Lung (tissue), 11 donors: ENCODE measurements at regions not wholly inside any gene's neighbourhood (a gene's known extent, or its start where the extent isn't known, plus 50 kb on each side); places are given as distances from the start of the nearest gene placed in this dataset.

Source experiments
- ATAC-seq: fragments of 200-7000 bp; cut with Tn5 transposase; one replicate; pipeline ENCODE4 v1.9.1; 2020; ENCODE audit warnings: moderate number of reproducible peaks; ENCODE audit not compliant: insufficient read depth, low FRiP score
- DNase-seq, 3 donors: peaks; one replicate each; pipeline ENCODE4 v3.0.0-alpha.2; 2013 to 2017
- H3K27ac ChIP-seq, 2 donors: one replicate each; pipeline ENCODE4 v1.5.1; 2013; ENCODE audit warnings: mild to moderate bottlenecking in 2 of 2, moderate library complexity in 2 of 2, control low read depth in 1 of 2, inconsistent platforms in 1 of 2, low read depth in 1 of 2, low read length in 1 of 2
- H3K27me3 ChIP-seq, 3 donors: one replicate each; pipeline ENCODE4 v1.5.1; 2013; ENCODE audit warnings: low read length in 2 of 3; ENCODE audit not compliant: control insufficient read depth in 3 of 3, insufficient read depth in 3 of 3
- H3K36me3 ChIP-seq, 4 donors: one replicate each; pipeline ENCODE4 v1.5.1; 2013; ENCODE audit warnings: low read length in 4 of 4, mild to moderate bottlenecking in 1 of 4, moderate library complexity in 1 of 4; ENCODE audit not compliant: control insufficient read depth in 4 of 4, insufficient read depth in 4 of 4
- H3K4me1 ChIP-seq, 5 donors: one replicate each; pipeline ENCODE4 v1.5.1; 2013; ENCODE audit warnings: low read length in 5 of 5, mild to moderate bottlenecking in 2 of 5, moderate library complexity in 1 of 5; ENCODE audit not compliant: control insufficient read depth in 5 of 5, insufficient read depth in 5 of 5
- H3K4me3 ChIP-seq: one replicate; pipeline ENCODE4 v1.5.1; 2013; ENCODE audit warnings: mild to moderate bottlenecking, control low read depth, moderate library complexity
- H3K9ac ChIP-seq, 2 donors: one replicate each; pipeline ENCODE4 v1.5.1; 2013; ENCODE audit warnings: low read length in 2 of 2, control low read depth in 1 of 2; ENCODE audit not compliant: insufficient read depth in 1 of 2
- H3K9me3 ChIP-seq, 4 donors: one replicate each; pipeline ENCODE4 v1.5.1; 2013; ENCODE audit warnings: low read length in 3 of 4, mild to moderate bottlenecking in 1 of 4, moderate library complexity in 1 of 4; ENCODE audit not compliant: control insufficient read depth in 4 of 4, insufficient read depth in 3 of 4
- WGBS, 2 donors: extraction: QIAGEN DNeasy Blood & Tissue Kit; methylation state at CpG; one replicate each; pipeline ENCODE4 v1.1.7; 2013; 5-methylcytosine and 5-hydroxymethylcytosine counted together
- TF ChIP-seq, protein P1 (sequence below): IDR thresholded peaks from 2 replicates; pipeline ENCODE4 v1.5.1; 2012; ENCODE audit warnings: mild to moderate bottlenecking; ENCODE audit errors: control extremely low read depth, extremely low read depth
- donor health status: control.
- donor health status: control.
- donor health status: Bipolar disorder and iron deficiency.
- donor health status: healthy.
- donor health status: DM: yes; HTN: yes; CAD: no.

DNA sequence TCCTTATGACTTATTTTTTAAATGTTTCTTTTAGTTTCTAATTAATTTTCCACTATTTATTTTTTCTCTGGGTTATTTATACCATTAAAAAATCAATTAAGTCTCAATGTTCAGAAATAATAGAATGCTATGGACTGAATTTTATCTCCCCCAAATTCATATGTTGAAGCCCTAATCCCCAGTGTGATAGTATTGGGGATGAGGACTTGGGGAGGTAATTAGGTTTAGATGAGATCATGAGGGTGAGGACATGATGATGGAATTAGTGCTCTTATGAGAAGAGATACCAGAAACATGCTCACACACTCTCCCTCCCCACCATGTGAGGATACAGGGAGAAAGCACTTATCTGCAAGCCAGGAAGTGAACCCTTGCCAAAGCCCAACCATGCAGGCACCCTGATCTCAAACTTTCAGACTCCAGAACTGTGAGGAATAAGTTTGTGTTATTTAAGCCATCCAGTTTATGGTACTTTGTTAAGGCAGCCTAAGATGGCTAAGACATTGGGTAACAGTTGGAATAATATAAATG, 202.6 kb downstream of the MDFIC start:
- H3K27me3 ChIP-seq: no peaks in the 10 kb centered on the region
- peaks cover 0 to 13% (median 0%) of the 10 kb centered on the region in 5 donors for H3K4me1 ChIP-seq
- H3K9me3 ChIP-seq: no peaks in the 10 kb centered on the region
- H3K27ac ChIP-seq: no peak overlapping the region
- DNase-seq (no peak), ATAC-seq (no peak)
- H3K4me3 ChIP-seq: no peak overlapping the region
- no peak overlapping the region for H3K9ac ChIP-seq
- TF ChIP-seq, protein P1, sequence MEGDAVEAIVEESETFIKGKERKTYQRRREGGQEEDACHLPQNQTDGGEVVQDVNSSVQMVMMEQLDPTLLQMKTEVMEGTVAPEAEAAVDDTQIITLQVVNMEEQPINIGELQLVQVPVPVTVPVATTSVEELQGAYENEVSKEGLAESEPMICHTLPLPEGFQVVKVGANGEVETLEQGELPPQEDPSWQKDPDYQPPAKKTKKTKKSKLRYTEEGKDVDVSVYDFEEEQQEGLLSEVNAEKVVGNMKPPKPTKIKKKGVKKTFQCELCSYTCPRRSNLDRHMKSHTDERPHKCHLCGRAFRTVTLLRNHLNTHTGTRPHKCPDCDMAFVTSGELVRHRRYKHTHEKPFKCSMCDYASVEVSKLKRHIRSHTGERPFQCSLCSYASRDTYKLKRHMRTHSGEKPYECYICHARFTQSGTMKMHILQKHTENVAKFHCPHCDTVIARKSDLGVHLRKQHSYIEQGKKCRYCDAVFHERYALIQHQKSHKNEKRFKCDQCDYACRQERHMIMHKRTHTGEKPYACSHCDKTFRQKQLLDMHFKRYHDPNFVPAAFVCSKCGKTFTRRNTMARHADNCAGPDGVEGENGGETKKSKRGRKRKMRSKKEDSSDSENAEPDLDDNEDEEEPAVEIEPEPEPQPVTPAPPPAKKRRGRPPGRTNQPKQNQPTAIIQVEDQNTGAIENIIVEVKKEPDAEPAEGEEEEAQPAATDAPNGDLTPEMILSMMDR: no peak
- no peaks in the 10 kb centered on the region for H3K36me3 ChIP-seq

DNA sequence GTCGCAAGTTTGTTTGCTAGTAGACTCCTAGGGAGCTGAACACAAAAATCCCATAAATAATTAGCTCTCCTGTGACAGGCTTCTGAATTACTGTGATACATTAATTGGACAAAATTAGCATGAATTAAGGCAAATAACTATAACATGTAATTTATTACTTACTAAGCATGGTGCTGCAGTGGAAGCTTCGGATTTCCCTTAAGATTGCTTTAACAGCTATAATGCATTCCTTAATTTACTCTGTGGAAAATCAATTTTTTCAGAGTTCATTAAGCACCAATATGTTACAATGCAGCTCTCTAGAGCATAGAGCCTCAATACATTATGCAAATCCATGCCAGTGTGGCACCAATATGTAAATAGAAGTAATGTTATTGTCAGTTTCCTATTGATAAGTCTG, 201.5 kb downstream of the MDFIC start:
- no peak overlapping the region for H3K27ac ChIP-seq
- H3K4me3 ChIP-seq: no peak overlapping the region
- ATAC-seq (no peak), DNase-seq (no peak)
- TF ChIP-seq, protein P1: no peak
- H3K9me3 ChIP-seq: no peaks in the 10 kb centered on the region
- H3K36me3 ChIP-seq: no peaks in the 10 kb centered on the region
- peaks cover 0 to 11% (median 0%) of the 10 kb centered on the region in 5 donors for H3K4me1 ChIP-seq
- H3K9ac ChIP-seq: no peak overlapping the region
- no peaks in the 10 kb centered on the region for H3K27me3 ChIP-seq
- 96 to 97% methylated on average over 2 of the region's 2 CpGs for WGBS, 2 donors

DNA sequence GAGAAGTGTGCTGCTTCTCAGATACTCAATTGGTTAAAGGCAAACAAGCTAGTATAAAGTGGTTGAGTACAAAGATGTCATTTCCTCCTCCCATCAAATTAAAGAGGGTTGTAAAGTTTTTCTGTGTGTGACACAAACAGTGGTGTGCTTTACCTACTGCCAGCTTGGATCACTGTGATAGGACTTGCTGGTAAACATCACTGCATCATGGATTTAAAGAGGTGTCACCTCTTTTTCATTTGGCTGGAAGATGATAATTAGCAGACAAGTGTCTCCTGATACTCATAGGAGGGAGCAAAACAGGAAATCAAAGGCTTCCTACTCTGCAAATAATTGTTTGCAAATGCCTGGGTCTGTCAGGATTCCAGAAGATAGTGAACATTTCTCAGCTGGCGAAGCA, 200.5 kb downstream of the MDFIC start:
- Histone ChIP-seq H3K27me3 (no peaks in the 10 kb centered on the region), H3K4me1 (peaks cover 0 to 9% (median 0%) of the 10 kb centered on the region in 5 donors), H3K9ac (no peak overlapping the region), H3K4me3 (no peak overlapping the region), H3K27ac (no peak overlapping the region), H3K36me3 (no peaks in the 10 kb centered on the region), H3K9me3 (no peaks in the 10 kb centered on the region)
- TF ChIP-seq, protein P1: no peak
- DNase-seq: peak in 2 of 3 donors; percentile 46 to 55
- 49 to 71% methylated on average over 1 of the region's 1 CpG for WGBS, 2 donors
- no peak for ATAC-seq

DNA sequence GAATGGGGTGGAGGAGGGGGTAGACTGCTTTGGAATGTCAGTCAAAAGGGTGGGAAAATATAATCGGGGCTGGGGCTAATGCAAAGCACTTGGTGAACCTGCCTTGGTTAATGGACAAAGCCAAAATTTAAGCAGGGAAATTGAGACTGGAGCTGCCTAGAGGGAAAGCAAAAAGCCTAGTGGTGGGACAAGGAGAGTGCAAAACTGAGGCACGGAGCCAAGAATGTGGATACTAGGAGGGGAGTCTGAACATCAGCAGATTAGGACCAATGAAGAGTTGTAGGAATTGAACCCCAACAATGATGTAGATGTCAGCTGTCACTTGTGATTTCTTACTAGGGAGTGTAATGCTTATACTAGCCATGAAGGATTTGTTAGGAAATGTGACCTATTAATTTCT, 195.9 kb downstream of the MDFIC start:
- TF ChIP-seq, protein P1: no peak
- no peak overlapping the region for H3K27ac ChIP-seq
- no peaks in the 10 kb centered on the region for H3K27me3 ChIP-seq
- 79 to 89% methylated on average over 2 of the region's 2 CpGs for WGBS, 2 donors
- ATAC-seq (no peak), DNase-seq (no peak)
- H3K9ac ChIP-seq: no peak overlapping the region
- no peaks in the 10 kb centered on the region for H3K36me3 ChIP-seq
- H3K4me1 ChIP-seq: peaks cover 0 to 4% (median 0%) of the 10 kb centered on the region in 5 donors
- no peaks in the 10 kb centered on the region for H3K9me3 ChIP-seq
- no peak overlapping the region for H3K4me3 ChIP-seq
